GM12878 (cell line): ENCODE measurements at regions not wholly inside any gene's neighbourhood (a gene's known extent, or its start where the extent isn't known, plus 50 kb on each side); places are given as distances from the start of the nearest gene placed in this dataset.

ENCODE experiments used
- CTCF ChIP-seq, 3 experiments: IDR thresholded peaks in 2 of 3; conservative IDR thresholded peaks in 1 of 3; 2 replicates each; pipeline ENCODE4 v1.5.1; 2011; ENCODE audit warnings: low read depth in 3 of 3, low read length in 3 of 3, mild to moderate bottlenecking in 3 of 3, control low read depth in 2 of 3, moderate library complexity in 2 of 3, inconsistent platforms in 1 of 3, mixed read lengths in 1 of 3; ENCODE audit not compliant: control insufficient read depth in 2 of 3, insufficient read depth in 1 of 3; ENCODE audit errors: extremely low read depth in 1 of 3
- MAX ChIP-seq: IDR thresholded peaks from 2 replicates; pipeline ENCODE4 v1.6.1; 2012; ENCODE audit warnings: low read depth, low read length, improper control_type of control experiment
- SREBF2 ChIP-seq: IDR thresholded peaks from 2 replicates; pipeline ENCODE4 v1.6.1; 2012; ENCODE audit warnings: mild to moderate bottlenecking, low read length
- TCF3 ChIP-seq: IDR thresholded peaks from 2 replicates; pipeline ENCODE4 v1.6.1; 2012; ENCODE audit warnings: low read depth, mild to moderate bottlenecking, low read length, borderline replicate concordance; ENCODE audit not compliant: insufficient read depth
- USF2 ChIP-seq: IDR thresholded peaks from 2 replicates; pipeline ENCODE4 v1.6.1; 2011; ENCODE audit warnings: low read depth, low read length, improper control_type of control experiment, borderline replicate concordance
- ZNF687 ChIP-seq: fragments of 450-650 bp; IDR thresholded peaks from 2 replicates; pipeline ENCODE4 v1.6.1; 2017; ENCODE audit warnings: mild to moderate bottlenecking, moderate library complexity

GRCh38 chr2:204436230-204436629, 109.0 kb upstream of the PARD3B start:
- TF ChIP-seq CTCF (IDR thresholded peaks at IDR 0.05 in 2 of 3, conservative IDR thresholded peaks at IDR 0.05 in 1 of 3; ENCODE audit: control insufficient read depth in 2 of 3, extremely low read depth in 1 of 3, insufficient read depth in 1 of 3, low read depth in 3 of 3, low read length in 3 of 3) = no peak
- TF ChIP-seq SREBF2 = no peak
- no peak for TF ChIP-seq MAX
- no peak for TF ChIP-seq USF2
- no peak for TF ChIP-seq ZNF687
- TF ChIP-seq TCF3 = no peak
